ENCODE measurements at regions not wholly inside any gene's neighbourhood (a gene's known extent, or its start where the extent isn't known, plus 50 kb on each side); places are given as distances from the start of the nearest gene placed in this dataset.
A peak's percentile ranks its signal among the peaks of the same experiment; 100 is the strongest.

DNA sequence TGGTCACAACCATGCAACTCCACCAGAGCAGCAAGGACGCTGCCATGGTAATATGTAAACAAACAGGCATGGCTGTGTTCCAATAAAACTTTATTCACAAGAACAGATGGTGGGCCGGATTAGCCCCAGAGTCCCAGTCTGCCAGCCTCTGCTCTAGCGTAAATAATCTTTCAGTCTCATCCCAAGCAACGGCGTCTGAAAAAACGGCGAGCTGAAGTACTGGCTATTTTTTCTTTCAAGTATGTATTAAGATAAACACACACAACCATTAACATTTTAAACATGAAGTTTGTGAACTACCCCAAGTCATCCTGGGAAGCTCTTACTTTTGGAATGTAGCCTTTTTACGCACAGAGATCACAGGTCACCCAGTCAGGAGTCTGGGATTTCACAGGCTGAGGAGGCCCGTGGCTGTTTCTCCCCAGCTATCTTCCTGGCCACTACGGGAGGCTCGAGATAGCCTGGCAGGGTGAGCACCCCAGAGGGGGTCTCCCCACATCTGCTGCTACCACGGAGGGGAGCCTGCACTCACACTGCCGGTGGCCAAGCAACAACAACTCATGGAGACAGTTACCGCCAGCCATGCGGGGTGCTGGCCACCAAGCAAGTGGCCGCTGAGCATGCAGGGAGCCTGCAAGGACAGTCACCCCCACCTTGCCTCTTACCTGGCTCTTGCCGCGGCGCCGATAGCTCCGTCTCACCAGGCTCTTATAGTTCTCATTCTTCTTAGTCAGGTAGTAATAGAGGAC is 124.6 kb downstream of the RFLNA start:
- Mint-ChIP-seq H3K4me3 (no peak overlapping the region), H3K9me3 (no peaks in the 10 kb centered on the region), H3K27ac (peak overlapping the region; percentile 17), H3K36me3 (ENCODE audit: low read depth) (peaks cover 18% of the 10 kb centered on the region), H3K27me3 (no peaks in the 10 kb centered on the region), H3K4me1 (no peaks in the 10 kb centered on the region)
- intact Hi-C loops (cut with micrococcal nuclease), result no loop called here
- DNase-seq, result no peak

DNA sequence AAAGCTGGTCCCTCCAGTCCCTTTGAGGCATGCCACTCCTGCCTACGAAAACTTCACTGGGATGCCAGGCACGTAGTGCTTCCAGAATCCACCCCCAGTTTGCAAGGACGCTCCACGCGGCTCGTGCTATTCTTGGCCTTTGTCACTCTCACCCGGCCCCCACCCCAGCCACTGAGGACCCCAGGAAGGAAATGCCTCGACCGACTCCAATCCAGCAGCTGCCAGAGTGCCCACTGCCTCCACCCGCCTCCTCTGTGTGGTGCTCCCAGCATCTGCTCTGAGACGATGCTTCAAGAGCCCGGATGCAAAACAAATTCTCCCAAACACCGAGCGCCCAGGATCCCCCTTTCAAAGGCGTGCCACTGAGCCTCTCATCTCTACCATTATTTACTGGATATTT is 123.9 kb downstream of the RFLNA start:
- Mint-ChIP-seq H3K36me3 (ENCODE audit: low read depth) (peaks cover 17% of the 10 kb centered on the region), H3K4me3 (no peak overlapping the region), H3K27ac (no peak overlapping the region), H3K4me1 (no peaks in the 10 kb centered on the region), H3K27me3 (no peaks in the 10 kb centered on the region), H3K9me3 (no peaks in the 10 kb centered on the region)
- intact Hi-C loops (cut with micrococcal nuclease), result no loop called here
- no peak for DNase-seq

DNA sequence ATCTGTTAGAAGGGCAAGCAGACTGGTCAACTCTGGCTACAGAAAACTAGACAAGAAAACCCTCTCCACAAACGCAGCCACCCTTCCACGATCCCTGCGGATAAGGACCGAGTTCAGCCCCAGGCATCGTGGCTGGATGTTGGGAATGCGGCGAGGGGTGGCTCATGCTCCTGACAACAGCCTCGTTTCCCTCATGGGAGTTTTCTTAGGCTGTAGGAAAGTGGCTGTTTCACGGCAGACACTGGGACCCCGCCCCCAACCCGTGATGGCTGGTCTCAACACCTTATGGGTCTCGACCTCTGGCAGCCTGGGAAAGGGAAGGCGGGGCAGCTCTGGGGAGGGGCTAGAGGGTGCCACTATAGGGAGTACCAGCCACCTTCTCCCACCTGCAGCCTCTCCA is 123.3 kb downstream of the RFLNA start:
- intact Hi-C loops (cut with micrococcal nuclease), result no loop called here
- H3K4me3 Mint-ChIP-seq, result no peak overlapping the region
- H3K27ac Mint-ChIP-seq, result no peak overlapping the region
- H3K4me1 Mint-ChIP-seq, result no peaks in the 10 kb centered on the region
- H3K27me3 Mint-ChIP-seq, result no peaks in the 10 kb centered on the region
- no peak for DNase-seq
- H3K36me3 Mint-ChIP-seq (ENCODE audit: low read depth), result peaks cover 17% of the 10 kb centered on the region
- H3K9me3 Mint-ChIP-seq, result no peaks in the 10 kb centered on the region

DNA sequence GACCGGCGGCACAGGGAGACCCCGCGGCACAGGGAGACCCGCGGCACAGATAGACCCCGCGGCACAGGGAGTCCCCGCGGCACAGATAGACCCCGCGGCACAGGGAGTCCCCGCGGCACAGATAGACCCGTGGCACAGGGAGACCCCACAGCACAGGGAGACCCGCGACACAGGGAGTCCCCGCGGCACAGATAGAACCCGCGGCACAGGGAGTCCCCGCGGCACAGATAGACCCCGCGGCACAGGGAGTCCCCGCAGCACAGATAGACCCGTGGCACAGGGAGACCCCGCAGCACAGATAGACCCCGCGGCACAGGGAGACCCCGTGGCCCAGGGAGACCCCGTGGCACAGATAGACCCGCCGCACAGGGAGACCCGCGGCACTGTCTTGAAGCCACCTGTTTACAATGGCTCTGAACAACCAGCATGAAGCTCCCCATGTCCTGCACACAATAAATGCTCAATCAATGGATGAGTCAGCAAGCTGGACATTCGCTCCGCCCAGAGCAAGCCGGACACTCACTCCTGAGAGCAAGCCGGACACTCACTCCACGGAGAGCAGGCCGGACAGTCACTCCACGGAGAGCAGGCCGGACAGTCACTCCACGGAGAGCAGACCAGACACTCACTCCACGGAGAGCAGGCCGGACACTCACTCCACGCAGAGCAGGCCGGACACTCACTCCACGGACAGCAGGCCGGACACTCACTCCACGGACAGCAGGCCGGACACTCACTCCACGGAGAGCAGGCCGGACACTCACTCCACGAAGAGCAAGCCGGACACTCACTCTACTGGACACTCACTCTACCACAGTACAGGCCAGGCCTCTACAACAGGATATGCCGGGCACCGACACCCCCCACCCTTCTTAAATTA is 121.9 kb downstream of the RFLNA start:
- peaks cover 17% of the 10 kb centered on the region for H3K36me3 Mint-ChIP-seq (ENCODE audit: low read depth)
- intact Hi-C loops (cut with micrococcal nuclease), result no loop called here
- no peaks in the 10 kb centered on the region for H3K27me3 Mint-ChIP-seq
- no peaks in the 10 kb centered on the region for H3K4me1 Mint-ChIP-seq
- H3K9me3 Mint-ChIP-seq, result no peaks in the 10 kb centered on the region
- no peak overlapping the region for H3K27ac Mint-ChIP-seq
- DNase-seq, result no peak
- H3K4me3 Mint-ChIP-seq, result no peak overlapping the region

DNA sequence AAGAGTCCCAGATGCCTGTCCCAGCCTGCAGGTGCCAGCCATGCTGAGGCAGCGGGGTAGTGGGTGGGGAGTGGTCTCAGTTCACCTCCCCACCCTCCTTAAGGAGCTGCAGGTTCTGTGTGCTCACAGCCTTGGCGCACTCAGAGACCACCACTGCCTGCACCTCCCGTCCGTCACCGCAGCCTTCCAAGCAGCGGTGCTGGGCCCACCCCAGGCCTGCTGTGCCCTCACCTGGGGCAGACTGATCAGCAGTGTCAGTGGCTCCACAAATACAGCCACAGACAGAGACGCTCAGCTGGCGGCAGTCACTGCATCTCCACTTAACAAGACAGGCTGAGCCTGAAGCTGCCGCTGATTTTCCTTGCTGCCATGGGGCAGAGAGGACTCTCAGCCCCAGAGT is 120.2 kb downstream of the RFLNA start:
- DNase-seq, result no peak
- Mint-ChIP-seq H3K27me3 (no peaks in the 10 kb centered on the region), H3K27ac (no peak overlapping the region), H3K36me3 (ENCODE audit: low read depth) (peaks cover 13% of the 10 kb centered on the region), H3K4me1 (no peaks in the 10 kb centered on the region), H3K4me3 (no peak overlapping the region), H3K9me3 (no peaks in the 10 kb centered on the region)
- intact Hi-C loops (cut with micrococcal nuclease), result no loop called here

DNA sequence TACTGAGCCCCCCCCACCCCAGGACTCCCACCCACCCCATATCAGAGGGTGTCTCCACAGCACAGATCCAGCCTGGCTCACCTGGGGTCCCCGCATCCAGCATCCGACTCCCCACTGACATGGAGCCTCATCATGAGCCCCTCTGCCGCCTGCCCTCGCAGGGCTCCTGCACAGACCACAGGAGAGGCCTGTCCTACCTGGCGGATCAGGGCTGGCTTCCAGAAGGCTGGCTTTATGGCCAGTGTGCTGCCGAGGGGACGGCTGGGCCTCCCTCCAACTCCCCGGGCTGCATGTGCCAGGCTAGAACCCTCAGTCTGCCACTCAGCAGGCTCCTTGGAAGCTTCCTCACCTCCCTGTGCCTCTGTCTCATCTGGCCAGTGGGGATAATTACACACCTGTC is 119.0 kb downstream of the RFLNA start:
- no peak for DNase-seq
- Mint-ChIP-seq H3K9me3 (no peaks in the 10 kb centered on the region), H3K4me1 (no peaks in the 10 kb centered on the region), H3K36me3 (ENCODE audit: low read depth) (peaks cover 5% of the 10 kb centered on the region), H3K27me3 (no peaks in the 10 kb centered on the region), H3K4me3 (no peak overlapping the region), H3K27ac (no peak overlapping the region)
- intact Hi-C loops (cut with micrococcal nuclease), result no loop called here

DNA sequence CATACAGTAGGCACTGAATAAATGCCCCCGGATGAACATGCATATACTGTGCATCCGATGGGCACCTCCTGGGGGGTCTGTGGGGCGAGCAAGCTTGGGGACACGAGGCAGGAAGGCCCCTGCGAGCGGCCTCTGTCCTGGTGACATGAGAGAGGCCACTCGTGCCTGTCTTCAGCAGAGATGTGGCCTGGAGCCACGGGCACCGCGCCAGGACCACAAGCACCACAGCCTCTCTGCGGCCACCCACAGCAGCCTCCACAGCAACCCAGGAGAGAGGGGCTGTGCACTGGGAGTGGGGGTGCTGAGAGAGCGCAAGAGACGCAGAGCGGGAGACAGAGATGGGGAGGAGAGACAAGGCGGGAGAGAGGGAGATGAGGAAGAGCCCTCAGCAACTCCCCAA is 118.5 kb downstream of the RFLNA start:
- intact Hi-C loops (cut with micrococcal nuclease), result no loop called here
- H3K27ac Mint-ChIP-seq, result no peak overlapping the region
- no peak overlapping the region for H3K4me3 Mint-ChIP-seq
- H3K4me1 Mint-ChIP-seq, result no peaks in the 10 kb centered on the region
- no peaks in the 10 kb centered on the region for H3K9me3 Mint-ChIP-seq
- no peaks in the 10 kb centered on the region for H3K27me3 Mint-ChIP-seq
- no peak for DNase-seq
- peaks cover 5% of the 10 kb centered on the region for H3K36me3 Mint-ChIP-seq (ENCODE audit: low read depth)

DNA sequence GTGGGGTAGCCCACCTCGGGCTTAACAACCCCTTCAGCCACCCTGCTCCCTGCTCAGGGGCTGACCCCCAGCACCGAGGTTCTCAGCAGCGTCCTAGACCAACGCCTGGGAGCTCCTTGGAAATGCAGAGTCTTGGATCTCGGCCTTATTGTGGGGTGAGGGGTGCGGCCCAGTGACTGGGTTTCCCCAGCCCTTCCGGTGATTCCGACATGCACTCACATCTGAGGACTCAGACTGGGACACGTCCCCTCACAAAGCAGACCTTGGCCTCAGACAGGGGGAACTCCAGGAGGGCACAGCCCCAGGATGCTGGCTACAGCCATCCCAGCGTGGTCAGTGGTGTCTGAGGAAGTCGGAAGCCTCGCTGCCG is 117.7 kb downstream of the RFLNA start:
- H3K4me3 Mint-ChIP-seq, result no peak overlapping the region

DNA sequence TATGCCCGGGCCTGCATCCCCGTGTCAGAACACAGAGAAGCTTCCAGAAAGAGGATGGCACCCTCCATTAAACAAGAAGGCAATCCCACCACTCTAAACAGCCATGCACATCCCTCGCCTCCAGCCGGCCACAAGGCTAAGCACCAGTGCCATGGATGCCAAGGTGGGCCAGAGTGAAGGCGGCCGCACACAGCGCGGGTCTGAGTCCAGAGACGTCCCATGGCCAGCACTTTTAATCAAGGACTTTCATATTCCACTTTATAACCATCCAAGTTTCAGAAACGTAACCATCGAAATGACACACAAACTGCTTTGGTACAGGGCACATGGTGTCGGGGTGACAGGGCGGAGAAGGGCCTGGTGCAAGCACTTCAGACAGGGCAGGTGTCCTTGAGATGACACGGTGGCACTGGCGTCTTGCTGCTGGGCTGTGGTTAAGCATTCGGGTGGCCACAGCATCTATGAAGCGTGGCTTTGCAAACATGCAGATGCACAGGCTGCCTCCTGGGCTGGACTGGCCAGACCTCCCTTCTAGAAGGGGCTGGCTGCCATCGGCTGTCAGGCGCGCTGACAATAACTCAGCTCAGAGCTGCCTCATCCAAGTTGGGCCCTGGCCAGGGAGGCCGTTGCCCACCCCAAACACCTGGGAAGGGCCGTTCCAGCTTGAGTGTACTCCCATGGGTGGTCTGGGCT is 117.2 kb downstream of the RFLNA start:
- Mint-ChIP-seq H3K4me3 (no peak overlapping the region), H3K4me1 (no peaks in the 10 kb centered on the region), H3K9me3 (no peaks in the 10 kb centered on the region), H3K36me3 (ENCODE audit: low read depth) (no peaks in the 10 kb centered on the region), H3K27me3 (no peaks in the 10 kb centered on the region), H3K27ac (no peak overlapping the region)
- intact Hi-C loops (cut with micrococcal nuclease), result no loop called here
- DNase-seq, result no peak

More for the DNA sequence above, 117.7 kb downstream of the RFLNA start:
- intact Hi-C loops (cut with micrococcal nuclease), result no loop called here
- Mint-ChIP-seq H3K9me3 (no peaks in the 10 kb centered on the region), H3K27me3 (no peaks in the 10 kb centered on the region), H3K4me1 (no peaks in the 10 kb centered on the region), H3K27ac (no peak overlapping the region), H3K36me3 (ENCODE audit: low read depth) (peaks cover 2% of the 10 kb centered on the region)
- DNase-seq, result no peak

DNA sequence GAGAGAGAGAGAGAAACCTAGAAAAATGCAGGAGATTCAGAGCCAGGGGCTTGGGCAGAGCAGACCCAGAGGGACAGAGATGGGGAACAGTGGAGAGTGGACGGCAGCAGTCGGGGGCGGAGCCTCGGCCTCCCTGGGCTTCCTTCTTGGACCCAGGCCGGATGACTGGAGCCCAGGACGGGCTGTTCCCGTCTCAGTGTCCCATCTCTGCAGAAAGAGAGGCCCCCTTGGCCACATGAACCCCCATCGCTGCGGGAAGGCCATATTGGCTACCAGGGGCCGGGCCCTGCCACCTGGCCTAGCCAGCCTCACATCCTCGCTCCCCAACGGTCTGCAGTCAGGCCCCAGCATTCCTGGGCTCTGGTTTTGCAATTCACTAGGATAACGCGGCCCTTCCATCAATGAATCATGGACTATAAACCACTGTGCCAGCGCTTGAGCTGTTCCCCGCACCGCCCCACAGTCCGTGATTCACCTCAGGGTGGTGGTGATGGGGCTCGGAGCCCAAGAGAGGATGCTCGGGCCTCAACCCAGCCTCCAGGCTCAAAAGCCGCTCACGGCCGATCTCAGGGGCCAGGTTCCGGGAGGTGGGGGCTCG is 116.5 kb downstream of the RFLNA start:
- no peaks in the 10 kb centered on the region for H3K4me1 Mint-ChIP-seq
- intact Hi-C loops (cut with micrococcal nuclease), result no loop called here
- no peaks in the 10 kb centered on the region for H3K9me3 Mint-ChIP-seq
- DNase-seq, result no peak
- no peak overlapping the region for H3K27ac Mint-ChIP-seq
- no peaks in the 10 kb centered on the region for H3K36me3 Mint-ChIP-seq (ENCODE audit: low read depth)
- no peaks in the 10 kb centered on the region for H3K27me3 Mint-ChIP-seq
- H3K4me3 Mint-ChIP-seq, result no peak overlapping the region

DNA sequence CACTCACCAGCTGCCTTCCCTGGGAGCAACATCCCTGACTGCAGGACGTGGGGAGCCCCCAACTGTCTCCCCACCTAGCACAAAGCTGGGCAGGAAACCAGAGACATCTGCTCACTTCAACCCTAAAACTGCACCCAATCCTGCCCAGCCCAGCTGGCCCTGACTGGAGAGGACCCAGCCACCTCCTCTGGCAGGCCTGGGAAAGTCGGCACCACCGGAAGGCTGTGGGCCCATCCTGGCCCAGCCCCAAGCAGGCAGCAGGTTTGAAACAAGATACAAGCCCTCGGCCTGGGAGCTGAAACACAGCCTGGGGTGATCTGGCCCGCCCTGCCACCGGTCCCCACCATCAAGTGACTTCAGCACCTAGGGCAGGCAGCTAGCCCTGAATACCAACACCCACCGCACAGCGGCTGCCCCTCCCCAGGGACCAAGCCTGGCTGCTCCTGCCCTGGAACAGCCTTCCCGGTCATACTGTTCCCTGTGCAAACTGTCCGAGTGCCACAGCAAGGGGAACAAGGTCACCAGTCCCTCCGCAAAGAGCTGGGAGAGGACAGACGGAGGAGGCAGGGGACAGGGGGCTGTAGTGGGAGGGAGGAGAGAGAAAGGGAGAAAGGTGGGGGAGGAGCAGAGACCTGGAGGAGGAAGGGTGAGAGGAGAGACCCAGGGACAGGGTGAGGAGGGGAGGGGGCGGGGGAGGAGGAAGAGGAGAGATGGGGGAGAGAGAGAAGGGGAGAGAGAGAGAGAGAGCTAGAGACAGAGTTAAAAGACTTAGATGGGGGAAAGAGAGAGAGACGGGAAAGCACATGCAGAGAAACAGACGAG is 115.7 kb downstream of the RFLNA start:
- intact Hi-C loops (cut with micrococcal nuclease), result no loop called here
- Mint-ChIP-seq H3K27ac (no peak overlapping the region), H3K4me3 (no peak overlapping the region)

DNA sequence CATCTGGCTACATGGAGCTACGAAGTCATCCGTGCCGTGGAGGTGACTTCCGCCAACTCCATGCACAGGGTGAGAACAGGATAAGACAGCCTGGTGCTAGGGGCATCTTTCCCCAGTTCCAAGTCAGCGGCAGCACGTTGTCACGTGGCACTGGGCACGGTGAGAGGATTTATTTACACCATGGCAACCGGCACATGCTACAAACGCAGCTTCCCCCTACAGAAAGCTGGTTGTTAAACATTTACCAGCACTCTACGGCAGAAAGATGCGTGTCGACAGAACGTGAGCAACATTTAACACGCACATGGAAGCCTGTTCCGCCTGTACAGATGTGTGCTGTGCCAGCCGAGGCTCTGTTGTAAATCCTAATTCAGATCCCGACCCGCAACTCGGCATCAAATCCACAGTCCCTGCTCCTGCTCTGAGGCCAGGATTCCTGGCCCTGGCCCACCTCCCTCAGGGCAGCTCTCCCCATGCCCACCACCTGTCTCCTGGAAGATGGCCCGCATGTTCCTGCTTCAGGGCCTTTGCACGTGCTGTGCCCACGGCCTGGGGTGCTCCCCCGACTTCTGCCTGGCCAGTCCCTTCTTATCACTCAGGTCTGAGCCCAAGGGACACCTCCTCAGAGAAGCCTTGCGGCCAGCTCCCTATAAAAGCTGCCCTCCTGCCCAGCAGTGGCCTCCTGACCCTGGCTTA is 114.1 kb downstream of the RFLNA start:
- Mint-ChIP-seq H3K4me1 (no peaks in the 10 kb centered on the region), H3K27me3 (no peaks in the 10 kb centered on the region), H3K36me3 (ENCODE audit: low read depth) (no peaks in the 10 kb centered on the region), H3K9me3 (no peaks in the 10 kb centered on the region), H3K4me3 (no peak overlapping the region), H3K27ac (no peak overlapping the region)
- intact Hi-C loops (cut with micrococcal nuclease), result no loop called here
- DNase-seq, result no peak

More for the DNA sequence above, 115.7 kb downstream of the RFLNA start:
- Mint-ChIP-seq H3K27me3 (no peaks in the 10 kb centered on the region), H3K36me3 (ENCODE audit: low read depth) (no peaks in the 10 kb centered on the region), H3K9me3 (no peaks in the 10 kb centered on the region), H3K4me1 (no peaks in the 10 kb centered on the region)
- DNase-seq, result no peak

DNA sequence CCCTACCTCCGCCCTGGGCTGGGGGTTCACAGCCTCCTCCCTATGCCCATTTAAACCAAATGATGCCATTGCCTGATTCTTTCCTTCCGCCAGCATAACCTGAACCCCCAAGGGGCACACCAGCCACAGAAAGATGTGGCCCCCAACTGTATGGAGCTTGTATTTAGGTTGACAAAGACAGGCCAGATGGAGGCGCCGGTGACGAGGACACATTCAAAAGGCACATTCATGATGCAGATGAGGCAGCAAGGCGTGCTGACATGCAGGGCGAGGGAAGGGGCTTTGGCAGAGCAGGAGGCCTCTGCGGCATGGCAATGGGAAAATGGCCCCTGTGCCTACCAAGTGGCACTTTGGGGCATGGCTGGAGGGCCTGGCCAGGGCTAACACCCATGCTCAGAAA is 112.2 kb downstream of the RFLNA start:
- Mint-ChIP-seq H3K9me3 (no peaks in the 10 kb centered on the region), H3K4me1 (peaks cover 3% of the 10 kb centered on the region), H3K36me3 (ENCODE audit: low read depth) (peaks cover 2% of the 10 kb centered on the region), H3K27ac (no peak overlapping the region), H3K4me3 (no peak overlapping the region), H3K27me3 (no peaks in the 10 kb centered on the region)
- intact Hi-C loops (cut with micrococcal nuclease), result no loop called here
- no peak for DNase-seq

Measured in activated CD4-positive, alpha-beta T cell treated with anti-CD3 and anti-CD28 coated beads, Interleukin-2, amount 10 ng/mL, durations not matched to agents 24 days and 14 days (primary cell).